ENCODE measurements at regions not wholly inside any gene's neighbourhood (a gene's known extent, or its start where the extent isn't known, plus 50 kb on each side); places are given as distances from the start of the nearest gene placed in this dataset.

DNA sequence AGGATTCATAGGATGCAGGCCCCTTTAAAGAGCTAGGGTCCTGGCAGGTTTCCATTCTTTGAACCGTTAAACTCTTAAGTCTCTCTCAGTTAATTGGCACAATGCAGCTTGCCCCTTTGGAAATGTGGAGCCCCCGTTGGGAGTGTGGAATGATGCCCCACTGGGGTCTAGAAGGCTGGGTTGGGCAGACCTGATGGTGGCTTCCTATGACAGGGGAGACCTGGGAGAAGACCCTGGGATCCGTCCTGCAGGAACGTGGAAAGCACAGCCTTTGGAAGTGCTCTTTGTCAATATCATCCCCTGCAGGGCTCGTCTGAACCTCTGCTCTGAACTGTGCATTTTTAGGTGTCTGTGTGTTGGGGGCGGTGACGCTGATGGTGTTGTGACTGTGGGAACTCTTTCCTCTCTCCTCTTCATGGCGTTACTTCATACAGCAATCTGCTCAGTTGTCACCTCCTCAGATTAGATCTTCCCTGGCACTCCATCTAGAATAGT lies 190.6 kb downstream of the MYCN start:
- Mint-ChIP-seq H3K27ac (no peak overlapping the region), H3K4me3 (no peak overlapping the region), H3K36me3 (ENCODE audit: low read depth) (no peaks in the 10 kb centered on the region), H3K9me3 (peaks cover under 1% of the 10 kb centered on the region), H3K27me3 (ENCODE audit: low read depth, poor library complexity) (peaks cover 4% of the 10 kb centered on the region), H3K4me1 (peaks cover 9% of the 10 kb centered on the region)
- DNase-seq: no peak
- TF ChIP-seq, protein P1, sequence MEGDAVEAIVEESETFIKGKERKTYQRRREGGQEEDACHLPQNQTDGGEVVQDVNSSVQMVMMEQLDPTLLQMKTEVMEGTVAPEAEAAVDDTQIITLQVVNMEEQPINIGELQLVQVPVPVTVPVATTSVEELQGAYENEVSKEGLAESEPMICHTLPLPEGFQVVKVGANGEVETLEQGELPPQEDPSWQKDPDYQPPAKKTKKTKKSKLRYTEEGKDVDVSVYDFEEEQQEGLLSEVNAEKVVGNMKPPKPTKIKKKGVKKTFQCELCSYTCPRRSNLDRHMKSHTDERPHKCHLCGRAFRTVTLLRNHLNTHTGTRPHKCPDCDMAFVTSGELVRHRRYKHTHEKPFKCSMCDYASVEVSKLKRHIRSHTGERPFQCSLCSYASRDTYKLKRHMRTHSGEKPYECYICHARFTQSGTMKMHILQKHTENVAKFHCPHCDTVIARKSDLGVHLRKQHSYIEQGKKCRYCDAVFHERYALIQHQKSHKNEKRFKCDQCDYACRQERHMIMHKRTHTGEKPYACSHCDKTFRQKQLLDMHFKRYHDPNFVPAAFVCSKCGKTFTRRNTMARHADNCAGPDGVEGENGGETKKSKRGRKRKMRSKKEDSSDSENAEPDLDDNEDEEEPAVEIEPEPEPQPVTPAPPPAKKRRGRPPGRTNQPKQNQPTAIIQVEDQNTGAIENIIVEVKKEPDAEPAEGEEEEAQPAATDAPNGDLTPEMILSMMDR (IDR thresholded peaks at IDR 0.05): no peak

DNA sequence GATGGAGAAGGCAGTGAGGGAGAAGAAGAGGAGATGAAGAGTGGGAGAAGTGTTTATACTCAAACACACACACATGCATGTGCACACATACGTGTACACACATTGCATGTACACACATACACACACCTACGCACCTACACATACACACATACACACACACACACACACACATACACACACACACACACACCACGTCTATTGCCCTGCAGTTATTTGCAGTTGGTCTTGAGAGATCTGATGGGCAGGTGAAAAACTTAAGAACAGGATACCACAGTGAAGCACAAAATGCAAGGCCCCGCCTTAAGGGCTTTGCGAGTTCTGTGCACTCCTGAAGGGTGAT lies 190.2 kb downstream of the MYCN start:
- no peak for DNase-seq
- TF ChIP-seq, protein P1 (IDR thresholded peaks at IDR 0.05): no peak
- Mint-ChIP-seq H3K27me3 (ENCODE audit: low read depth, poor library complexity) (peaks cover 4% of the 10 kb centered on the region), H3K4me1 (peaks cover 10% of the 10 kb centered on the region), H3K27ac (no peak overlapping the region), H3K36me3 (ENCODE audit: low read depth) (no peaks in the 10 kb centered on the region), H3K9me3 (no peaks in the 10 kb centered on the region), H3K4me3 (no peak overlapping the region)

DNA sequence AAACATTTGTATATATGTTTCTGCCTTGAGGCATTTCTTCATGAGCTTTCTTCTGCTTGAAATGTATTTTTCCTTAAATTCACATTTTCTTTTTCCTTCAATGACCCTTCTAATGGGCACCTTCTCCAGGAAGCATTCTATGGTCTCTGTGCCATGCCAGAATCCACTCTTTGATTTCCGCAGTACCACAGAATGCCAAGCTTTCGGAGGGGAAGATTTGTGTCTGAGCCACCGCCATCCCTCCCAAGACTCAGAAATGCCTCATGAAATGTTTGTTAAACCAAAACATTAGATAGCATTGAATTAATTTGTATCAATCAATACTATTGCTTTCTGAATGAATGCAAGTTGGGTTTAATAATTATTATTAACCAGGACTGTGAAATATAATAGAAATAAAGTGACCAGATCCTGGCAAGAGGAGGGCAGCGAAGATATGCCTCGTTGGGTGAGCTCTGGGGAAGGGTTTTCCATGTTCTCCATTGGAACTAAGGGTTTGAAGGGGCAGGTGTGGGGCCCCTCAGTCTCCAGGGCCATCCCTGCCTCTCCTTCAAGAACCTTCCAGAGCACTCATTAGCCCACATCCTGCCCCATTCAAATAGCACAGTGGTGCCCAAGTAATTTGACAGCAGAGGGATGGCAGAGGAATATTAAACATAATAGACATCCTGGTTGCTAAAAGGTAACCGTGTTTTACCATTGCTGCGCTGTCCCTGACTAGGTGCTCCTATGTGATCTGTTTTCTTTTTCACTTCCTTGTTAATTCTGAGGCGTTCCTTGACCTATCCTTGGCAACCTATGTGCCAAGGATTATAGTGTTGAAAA lies 189.6 kb downstream of the MYCN start:
- no peaks in the 10 kb centered on the region for H3K36me3 Mint-ChIP-seq (ENCODE audit: low read depth)
- peaks cover 11% of the 10 kb centered on the region for H3K4me1 Mint-ChIP-seq
- no peak for DNase-seq
- H3K9me3 Mint-ChIP-seq: no peaks in the 10 kb centered on the region
- TF ChIP-seq, protein P1 (IDR thresholded peaks at IDR 0.05): no peak
- H3K4me3 Mint-ChIP-seq: no peak overlapping the region
- peaks cover 4% of the 10 kb centered on the region for H3K27me3 Mint-ChIP-seq (ENCODE audit: low read depth, poor library complexity)
- no peak overlapping the region for H3K27ac Mint-ChIP-seq

DNA sequence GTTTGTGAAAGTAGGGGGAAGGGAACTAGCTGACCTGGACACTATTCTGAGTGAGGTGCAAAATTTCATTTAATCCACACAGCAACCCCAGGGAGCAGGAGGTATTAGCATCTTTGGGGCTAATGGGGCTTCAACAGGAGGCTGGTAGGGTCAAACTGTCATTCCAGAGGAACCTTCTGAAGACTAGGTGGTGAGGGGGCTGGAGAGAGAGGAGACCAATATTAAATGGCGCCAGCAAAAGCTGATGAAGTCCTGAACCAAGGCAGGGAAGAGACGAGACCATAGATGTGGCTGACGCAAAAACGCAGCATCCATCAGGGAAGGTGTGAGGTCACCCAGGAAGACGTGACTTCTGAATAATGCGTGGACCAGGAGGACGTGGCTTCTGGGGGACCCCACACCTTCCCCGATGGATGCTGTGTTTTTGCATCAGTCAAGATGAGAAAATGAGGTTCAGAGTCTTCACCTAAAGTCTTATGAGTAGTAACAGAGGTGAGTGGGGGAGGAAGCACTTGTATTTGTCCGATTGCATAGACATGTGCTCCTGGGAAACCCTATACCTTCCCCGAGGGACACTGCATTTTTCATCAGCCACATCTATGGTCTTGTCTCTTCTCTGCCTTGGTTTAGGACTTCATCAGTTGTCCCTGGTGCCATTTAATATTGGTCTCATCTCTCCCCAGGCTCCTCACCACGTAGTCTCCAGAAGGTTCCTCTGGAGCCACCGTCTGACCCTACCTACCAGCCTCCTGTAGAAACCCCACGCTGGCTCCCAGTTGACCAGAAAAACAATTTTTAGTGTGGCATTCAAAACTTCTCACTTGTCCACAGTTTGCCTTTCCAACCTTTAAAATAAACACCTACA lies 188.6 kb downstream of the MYCN start:
- Mint-ChIP-seq H3K4me3 (no peak overlapping the region), H3K27me3 (ENCODE audit: low read depth, poor library complexity) (peaks cover 4% of the 10 kb centered on the region), H3K4me1 (peaks cover 15% of the 10 kb centered on the region), H3K9me3 (no peaks in the 10 kb centered on the region), H3K27ac (no peak overlapping the region), H3K36me3 (ENCODE audit: low read depth) (no peaks in the 10 kb centered on the region)
- TF ChIP-seq, protein P1 (IDR thresholded peaks at IDR 0.05): no peak
- DNase-seq: no peak

DNA sequence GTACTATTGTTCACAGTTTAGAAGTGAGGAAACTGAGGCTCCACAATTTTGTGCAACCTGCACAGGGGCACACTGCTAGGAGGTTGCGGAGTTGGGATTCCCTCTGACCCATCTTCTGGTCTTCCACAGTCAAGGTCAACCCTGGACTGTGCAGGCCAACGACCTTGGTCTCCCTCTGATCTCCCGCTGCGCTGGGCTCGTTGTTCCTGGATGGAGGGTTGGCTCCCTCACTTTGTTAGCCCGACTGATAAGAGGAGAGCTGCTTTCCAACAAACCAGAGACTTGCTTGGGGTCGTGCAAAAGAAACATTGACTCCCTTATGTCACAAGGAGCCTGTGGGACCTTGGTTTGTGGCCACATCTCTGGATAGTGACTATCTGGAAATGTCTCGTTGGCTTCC lies 187.6 kb downstream of the MYCN start:
- no peak for DNase-seq
- no peak overlapping the region for H3K4me3 Mint-ChIP-seq
- H3K4me1 Mint-ChIP-seq: peaks cover 15% of the 10 kb centered on the region
- TF ChIP-seq, protein P1 (IDR thresholded peaks at IDR 0.05): no peak
- H3K9me3 Mint-ChIP-seq: no peaks in the 10 kb centered on the region
- no peak overlapping the region for H3K27ac Mint-ChIP-seq
- H3K36me3 Mint-ChIP-seq (ENCODE audit: low read depth): no peaks in the 10 kb centered on the region
- peaks cover 4% of the 10 kb centered on the region for H3K27me3 Mint-ChIP-seq (ENCODE audit: low read depth, poor library complexity)

Data from nephron progenitor cell (in vitro differentiated cells).